T-cell (primary cell): ENCODE measurements at regions not wholly inside any gene's neighbourhood (a gene's known extent, or its start where the extent isn't known, plus 50 kb on each side); places are given as distances from the start of the nearest gene placed in this dataset.
A peak's percentile ranks its signal among the peaks of the same experiment; 100 is the strongest.

Experiments
- ATAC-seq, 4 experiments: fragments of 200-7000 bp in 3 of 4; fragments of 150-1000 bp in 1 of 4; cut with Tn5 transposase; replicated peaks in 1 of 4; 1 replicate in 3 of 4; 2 replicates in 1 of 4; pipeline ENCODE4 v1.10.0; 2021; ENCODE audit warnings: moderate library complexity in 3 of 4, mild to moderate bottlenecking in 2 of 4, moderate number of reproducible peaks in 1 of 4
- CTCF ChIA-PET, 2 donors: fragments of 300-600 bp; sonication (Branson Sonifier 250); formaldehyde crosslinking; loops; one replicate each; lab custom pipeline; 2022; ENCODE audit warnings: antibody characterized with exemption in 2 of 2; lab: Charles Lee
- POLR2A ChIA-PET, 2 donors: fragments of 300-600 bp; sonication (Branson Sonifier 250); formaldehyde crosslinking; loops; one replicate each; lab custom pipeline; 2022; ENCODE audit warnings: antibody characterized with exemption in 2 of 2; lab: Charles Lee
- DNase-seq, 35 experiments: peaks; one replicate each; pipeline versions ENCODE4 v3.0.0 to v3.0.0-alpha.2; 2013 to 2023
- H3K27ac ChIP-seq: one replicate; pipeline ENCODE4 v1.5.1; 2013; ENCODE audit warnings: low read length
- H3K27me3 ChIP-seq, 2 experiments: replicated peaks in 1 of 2; 1 replicate in 1 of 2; 2 replicates in 1 of 2; pipeline versions ENCODE4 v1.6.1 to v1.7.0; 2013; ENCODE audit warnings: low read length in 1 of 2, mixed read lengths in 1 of 2; ENCODE audit not compliant: control insufficient read depth in 2 of 2, insufficient read depth in 2 of 2; ENCODE audit errors: extremely low read depth in 1 of 2
- H3K36me3 ChIP-seq, 2 donors: 1 replicate in 1 of 2; 2 replicates in 1 of 2; pipeline versions ENCODE4 v1.6.1 to v1.7.0; 2013; ENCODE audit warnings: low read length in 1 of 2; ENCODE audit not compliant: control insufficient read depth in 2 of 2, insufficient read depth in 1 of 2; ENCODE audit errors: extremely low read depth in 1 of 2
- H3K4me1 ChIP-seq, 2 experiments: 1 replicate in 1 of 2; 2 replicates in 1 of 2; pipeline versions ENCODE4 v1.6.1 to v1.7.0; 2013; ENCODE audit warnings: low read length in 2 of 2, mixed read lengths in 1 of 2; ENCODE audit not compliant: insufficient read depth in 2 of 2, control insufficient read depth in 1 of 2; ENCODE audit errors: extremely low read depth in 1 of 2
- H3K4me3 ChIP-seq, 2 donors: 1 replicate in 1 of 2; 2 replicates in 1 of 2; pipeline versions ENCODE4 v1.5.1 to v1.7.0; 2013; ENCODE audit warnings: mild to moderate bottlenecking in 2 of 2, low read length in 1 of 2, moderate library complexity in 1 of 2; ENCODE audit not compliant: control insufficient read depth in 1 of 2; ENCODE audit errors: extremely low read depth in 1 of 2
- H3K9me3 ChIP-seq: 2 replicates; pipeline ENCODE4 v1.7.0; 2013
- H3K27ac Mint-ChIP-seq, 2 donors: one replicate each; pipeline ENCODE4 v1.8.0; 2020 to 2021; ENCODE audit warnings: mild to moderate bottlenecking in 2 of 2, mixed read lengths in 2 of 2
- H3K27me3 Mint-ChIP-seq, 2 donors: one replicate each; pipeline ENCODE4 v1.8.0; 2021 to 2022; ENCODE audit warnings: mixed read lengths in 2 of 2
- H3K36me3 Mint-ChIP-seq: one replicate; pipeline ENCODE4 v1.8.0; 2021; ENCODE audit warnings: mixed read lengths
- H3K4me1 Mint-ChIP-seq, 3 donors: one replicate each; pipeline ENCODE4 v1.8.0; 2020 to 2022; ENCODE audit warnings: mixed read lengths in 3 of 3, mild to moderate bottlenecking in 1 of 3
- H3K4me3 Mint-ChIP-seq, 3 donors: one replicate each; pipeline ENCODE4 v1.8.0; 2020 to 2022; ENCODE audit warnings: mild to moderate bottlenecking in 3 of 3, mixed read lengths in 3 of 3, moderate library complexity in 3 of 3
- H3K9me3 Mint-ChIP-seq, 3 donors: one replicate each; pipeline ENCODE4 v1.8.0; 2020 to 2022; ENCODE audit warnings: mixed read lengths in 3 of 3
- WGBS: methylation state at CpG from one replicate; pipeline ENCODE4 v1.1.5; 2013; ENCODE audit warnings: missing lambda C conversion rate; ENCODE audit not compliant: insufficient coverage; 5-methylcytosine and 5-hydroxymethylcytosine counted together

DNA sequence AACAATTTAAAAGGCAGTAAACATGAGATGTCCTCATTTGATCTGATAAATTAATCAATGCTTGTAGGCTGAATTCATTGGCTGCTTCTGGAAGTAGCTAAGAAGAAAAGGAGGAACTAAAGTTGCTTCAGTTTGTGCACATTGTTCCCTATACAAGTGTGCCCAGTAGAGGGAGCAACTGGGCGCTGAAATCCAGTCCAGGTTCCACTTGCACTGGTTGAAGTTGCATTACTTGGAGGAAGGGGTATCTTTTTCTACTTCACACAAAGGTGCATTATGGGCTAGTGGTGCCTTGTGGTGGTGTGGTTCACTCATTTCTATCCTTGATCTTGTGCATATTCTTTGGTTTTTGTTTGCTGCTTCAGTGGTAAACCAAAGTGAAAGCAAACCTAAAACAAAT, 67.9 kb upstream of the SOX3 start:
- Mint-ChIP-seq H3K9me3 (no peaks in the 10 kb centered on the region), H3K36me3 (no peaks in the 10 kb centered on the region), H3K4me1 (no peaks in the 10 kb centered on the region), H3K4me3 (no peak overlapping the region), H3K27ac (no peak overlapping the region), H3K27me3 (peaks cover 0 to 5% of the 10 kb centered on the region in 2 donors)
- ATAC-seq, result no peak
- ChIA-PET POLR2A (no interaction called here), CTCF (no interaction called here)
- no peak overlapping the region for H3K4me3 ChIP-seq
- no CpG with 5 or more reads among the region's 1 CpG for WGBS
- DNase-seq, result peak in 3 of 35 experiments; percentile 0 to 5 (median 1)
- no peaks in the 10 kb centered on the region for H3K4me1 ChIP-seq
- no peaks in the 10 kb centered on the region for H3K27me3 ChIP-seq
- H3K27ac ChIP-seq, result no peak overlapping the region
- no peaks in the 10 kb centered on the region for H3K36me3 ChIP-seq
- no peaks in the 10 kb centered on the region for H3K9me3 ChIP-seq

DNA sequence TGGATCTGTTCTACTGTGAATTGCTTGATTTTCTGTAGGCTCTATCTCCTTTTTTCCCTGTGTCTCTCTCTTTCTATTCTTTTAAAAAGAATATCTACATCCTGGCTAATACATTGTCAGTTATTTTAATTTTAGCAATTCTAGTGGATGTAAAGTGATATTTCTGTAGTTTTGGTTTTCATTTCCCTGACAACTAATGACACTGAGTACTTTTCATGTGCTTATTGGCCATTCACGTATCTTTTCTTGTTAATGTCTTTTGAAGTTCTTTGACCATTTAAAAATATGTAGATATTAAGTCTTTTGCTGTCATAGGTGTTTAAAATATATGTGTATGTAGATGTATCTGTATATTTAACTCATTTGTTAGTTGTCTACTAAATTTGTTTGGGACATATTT, 59.0 kb upstream of the SOX3 start:
- H3K36me3 ChIP-seq, result no peaks in the 10 kb centered on the region
- DNase-seq (no peak), ATAC-seq (no peak)
- ChIA-PET POLR2A (no interaction called here), CTCF (no interaction called here)
- Mint-ChIP-seq H3K4me1 (no peaks in the 10 kb centered on the region), H3K4me3 (no peak overlapping the region), H3K27ac (no peak overlapping the region), H3K36me3 (no peaks in the 10 kb centered on the region), H3K9me3 (peaks cover 0 to 4% (median 0%) of the 10 kb centered on the region in 3 donors), H3K27me3 (peaks cover 0 to 4% of the 10 kb centered on the region in 2 donors)
- H3K4me3 ChIP-seq, result no peak overlapping the region
- H3K9me3 ChIP-seq, result no peaks in the 10 kb centered on the region
- H3K4me1 ChIP-seq, result no peaks in the 10 kb centered on the region
- no CpG with 5 or more reads among the region's 1 CpG for WGBS
- H3K27ac ChIP-seq, result no peak overlapping the region
- no peaks in the 10 kb centered on the region for H3K27me3 ChIP-seq
